Chondrocyte (in vitro differentiated cells): ENCODE measurements at regions not wholly inside any gene's neighbourhood (a gene's known extent, or its start where the extent isn't known, plus 50 kb on each side); places are given as distances from the start of the nearest gene placed in this dataset.

Experiments used
- DNase-seq: peaks from one replicate; pipeline ENCODE4 v3.0.0; 2021; ENCODE audit warnings: mixed read lengths, low spot score
- H3K27ac Mint-ChIP-seq: one replicate; pipeline ENCODE4 v1.8.0; 2021; ENCODE audit warnings: mild to moderate bottlenecking, moderate library complexity, mixed read lengths; ENCODE audit not compliant: unreplicated experiment
- H3K27me3 Mint-ChIP-seq: 2 replicates; pipeline ENCODE4 v1.8.0; 2021; ENCODE audit warnings: low read depth, mixed read lengths
- H3K36me3 Mint-ChIP-seq: 2 replicates; pipeline ENCODE4 v1.8.0; 2021; ENCODE audit warnings: low read depth, mixed read lengths
- H3K4me1 Mint-ChIP-seq: 2 replicates; pipeline ENCODE4 v1.8.0; 2021; ENCODE audit warnings: low read depth, mild to moderate bottlenecking, mixed read lengths
- H3K4me3 Mint-ChIP-seq: one replicate; pipeline ENCODE4 v1.8.0; 2021; ENCODE audit warnings: mild to moderate bottlenecking, moderate library complexity, mixed read lengths; ENCODE audit not compliant: unreplicated experiment
- H3K9me3 Mint-ChIP-seq: 2 replicates; pipeline ENCODE4 v1.8.0; 2021; ENCODE audit warnings: low read depth, mixed read lengths
- TF ChIP-seq, protein P1 (sequence below): fragments of 200-600 bp; sonication (generic); IDR thresholded peaks from 2 replicates; pipeline ENCODE4 v1.5.0; 2021; ENCODE audit warnings: antibody characterized with exemption, mild to moderate bottlenecking, moderate library complexity

DNA sequence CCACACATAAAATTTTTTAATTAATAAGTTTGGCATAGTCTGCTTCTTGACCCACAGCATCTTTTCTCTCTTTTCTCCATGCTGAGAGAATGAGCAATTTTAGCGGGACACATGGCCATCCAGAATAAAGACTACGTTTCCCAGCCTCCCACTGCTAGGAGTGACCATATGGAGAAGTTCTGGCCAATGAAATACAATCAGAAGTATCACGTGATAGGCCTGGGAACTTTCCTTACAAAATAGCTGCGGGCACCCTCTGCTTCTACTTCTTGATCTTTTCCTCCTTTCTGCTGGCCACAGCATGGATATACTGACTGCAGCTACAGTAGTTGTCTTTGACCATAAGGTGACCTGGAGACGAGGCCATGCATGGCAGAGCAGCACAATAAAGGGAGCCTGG, 348.0 kb downstream of the BCOR start:
- no peak overlapping the region for H3K4me3 Mint-ChIP-seq
- no peak overlapping the region for H3K27ac Mint-ChIP-seq
- no peaks in the 10 kb centered on the region for H3K27me3 Mint-ChIP-seq
- TF ChIP-seq, protein P1, sequence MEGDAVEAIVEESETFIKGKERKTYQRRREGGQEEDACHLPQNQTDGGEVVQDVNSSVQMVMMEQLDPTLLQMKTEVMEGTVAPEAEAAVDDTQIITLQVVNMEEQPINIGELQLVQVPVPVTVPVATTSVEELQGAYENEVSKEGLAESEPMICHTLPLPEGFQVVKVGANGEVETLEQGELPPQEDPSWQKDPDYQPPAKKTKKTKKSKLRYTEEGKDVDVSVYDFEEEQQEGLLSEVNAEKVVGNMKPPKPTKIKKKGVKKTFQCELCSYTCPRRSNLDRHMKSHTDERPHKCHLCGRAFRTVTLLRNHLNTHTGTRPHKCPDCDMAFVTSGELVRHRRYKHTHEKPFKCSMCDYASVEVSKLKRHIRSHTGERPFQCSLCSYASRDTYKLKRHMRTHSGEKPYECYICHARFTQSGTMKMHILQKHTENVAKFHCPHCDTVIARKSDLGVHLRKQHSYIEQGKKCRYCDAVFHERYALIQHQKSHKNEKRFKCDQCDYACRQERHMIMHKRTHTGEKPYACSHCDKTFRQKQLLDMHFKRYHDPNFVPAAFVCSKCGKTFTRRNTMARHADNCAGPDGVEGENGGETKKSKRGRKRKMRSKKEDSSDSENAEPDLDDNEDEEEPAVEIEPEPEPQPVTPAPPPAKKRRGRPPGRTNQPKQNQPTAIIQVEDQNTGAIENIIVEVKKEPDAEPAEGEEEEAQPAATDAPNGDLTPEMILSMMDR, result no peak
- H3K9me3 Mint-ChIP-seq, result peaks cover 3% of the 10 kb centered on the region
- no peak for DNase-seq
- no peaks in the 10 kb centered on the region for H3K36me3 Mint-ChIP-seq
- peaks cover 18% of the 10 kb centered on the region for H3K4me1 Mint-ChIP-seq

DNA sequence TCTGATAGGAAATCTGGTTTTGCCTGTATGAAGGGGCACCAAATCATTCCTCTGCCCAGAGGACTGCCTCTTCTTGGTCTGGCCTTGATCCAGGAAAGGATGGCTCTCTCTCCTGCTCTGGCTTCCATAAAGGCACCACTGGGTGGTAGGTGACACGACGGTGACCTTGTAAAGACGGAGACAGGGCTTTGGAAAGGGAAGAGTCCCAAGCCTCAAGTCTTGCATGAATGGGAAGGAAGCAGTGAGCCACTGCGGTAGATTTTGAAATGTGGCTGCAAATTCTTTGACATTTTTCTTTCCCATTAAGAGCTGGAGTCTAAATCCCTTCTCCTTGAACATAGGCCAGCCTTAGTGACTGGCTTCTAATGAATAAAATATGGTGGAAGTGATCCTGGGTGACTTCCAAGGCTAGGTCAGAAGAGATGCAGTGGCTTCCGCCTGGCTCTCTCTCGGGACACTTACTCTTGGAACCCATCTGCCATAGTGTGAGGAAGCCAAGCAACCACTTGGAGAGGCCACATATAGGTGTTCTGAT, 347.4 kb downstream of the BCOR start:
- H3K36me3 Mint-ChIP-seq, result no peaks in the 10 kb centered on the region
- no peak overlapping the region for H3K4me3 Mint-ChIP-seq
- H3K9me3 Mint-ChIP-seq, result peaks cover 3% of the 10 kb centered on the region
- peaks cover 24% of the 10 kb centered on the region for H3K4me1 Mint-ChIP-seq
- H3K27me3 Mint-ChIP-seq, result no peaks in the 10 kb centered on the region
- H3K27ac Mint-ChIP-seq, result no peak overlapping the region
- DNase-seq, result no peak
- TF ChIP-seq, protein P1, result no peak

DNA sequence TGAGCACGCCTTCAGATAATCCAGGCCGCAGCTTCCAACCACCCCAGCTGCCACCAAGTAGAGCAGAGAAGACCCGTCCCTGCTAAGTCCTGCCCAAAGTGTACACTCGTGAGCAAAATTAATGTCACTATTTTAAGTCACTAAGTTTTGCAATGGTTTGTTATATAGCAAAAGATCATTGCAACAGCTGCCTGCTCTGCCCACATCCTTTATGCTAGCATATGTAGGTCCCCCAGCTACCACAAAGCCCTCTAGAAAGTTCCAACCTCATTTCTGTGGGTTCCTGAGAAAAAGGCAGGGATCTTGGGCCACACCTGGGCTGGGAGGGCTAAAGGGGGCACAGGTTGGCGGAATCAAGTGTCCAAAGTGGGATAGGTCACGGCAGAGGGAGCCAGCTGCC, 346.9 kb downstream of the BCOR start:
- Mint-ChIP-seq H3K27ac (no peak overlapping the region), H3K36me3 (no peaks in the 10 kb centered on the region), H3K9me3 (peaks cover 3% of the 10 kb centered on the region), H3K4me1 (peaks cover 29% of the 10 kb centered on the region), H3K27me3 (no peaks in the 10 kb centered on the region), H3K4me3 (no peak overlapping the region)
- TF ChIP-seq, protein P1, result no peak
- no peak for DNase-seq

- H3K27ac Mint-ChIP-seq, result no peak overlapping the region
- H3K4me3 Mint-ChIP-seq, result no peak overlapping the region
- no peak for DNase-seq
- H3K4me1 Mint-ChIP-seq, result peaks cover 48% of the 10 kb centered on the region
- TF ChIP-seq, protein P1, result no peak
- no peaks in the 10 kb centered on the region for H3K27me3 Mint-ChIP-seq
- peaks cover 3% of the 10 kb centered on the region for H3K9me3 Mint-ChIP-seq
- H3K36me3 Mint-ChIP-seq, result no peaks in the 10 kb centered on the region
Observed at GRCh38 chrX:39752815-39753214, 344.9 kb downstream of the BCOR start.

DNA sequence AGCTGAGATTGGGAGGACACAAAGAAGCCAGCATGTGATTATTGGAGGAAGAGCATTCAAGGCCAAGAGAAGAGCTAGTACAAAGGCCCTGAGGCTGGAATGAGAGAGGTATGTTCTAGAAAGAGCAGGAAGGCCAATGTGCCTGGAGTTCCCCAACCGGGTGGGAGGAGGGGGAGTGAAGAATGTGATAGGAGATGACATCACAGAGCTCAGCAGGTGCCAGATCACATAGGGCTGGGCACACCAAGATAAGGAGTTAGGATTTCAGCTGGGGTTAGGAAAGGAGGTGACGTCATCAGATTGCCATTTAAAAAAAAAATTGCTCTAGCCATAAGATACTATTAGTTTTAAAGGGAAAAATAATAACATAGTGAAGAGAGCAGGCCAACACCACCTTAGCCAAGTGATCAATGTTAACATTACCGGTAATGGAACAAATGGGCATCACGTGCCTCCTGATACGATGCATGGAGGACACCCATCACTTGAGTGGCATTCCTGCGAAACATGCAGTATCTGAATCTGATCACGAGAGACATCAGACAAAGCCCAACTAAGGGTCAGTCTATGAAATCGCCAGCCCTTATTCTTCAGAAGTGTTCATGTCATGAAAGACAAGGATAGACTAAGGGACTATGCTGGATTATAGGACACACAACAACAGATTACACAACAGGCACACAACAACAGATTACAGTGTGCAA, 344.3 kb downstream of the BCOR start:
- Mint-ChIP-seq H3K27ac (peak overlapping the region; percentile 27), H3K9me3 (peaks cover 3% of the 10 kb centered on the region), H3K27me3 (no peaks in the 10 kb centered on the region), H3K36me3 (no peaks in the 10 kb centered on the region), H3K4me3 (no peak overlapping the region), H3K4me1 (peaks cover 53% of the 10 kb centered on the region)
- TF ChIP-seq, protein P1, result no peak
- no peak for DNase-seq
